ENCODE measurements at regions not wholly inside any gene's neighbourhood (a gene's known extent, or its start where the extent isn't known, plus 50 kb on each side); places are given as distances from the start of the nearest gene placed in this dataset.

- Histone ChIP-seq H3K9me2 (replicated peaks; ENCODE audit: low read depth, low read length) (no peaks in the 10 kb centered on the region), H3K9ac (ENCODE audit: low read depth, low read length, poor library complexity, severe bottlenecking) (no peak overlapping the region), H3K4me1 (ENCODE audit: insufficient read depth, low read length, poor library complexity, severe bottlenecking) (no peaks in the 10 kb centered on the region), H3K79me2 (ENCODE audit: insufficient read depth, low read length) (no peaks in the 10 kb centered on the region), H3F3A (ENCODE audit: low read depth) (no peaks in the 10 kb centered on the region), H3K4me2 (ENCODE audit: low read depth, low read length, poor library complexity, severe bottlenecking) (no peak overlapping the region), H3K36me3 (ENCODE audit: insufficient read depth, low read length) (no peaks in the 10 kb centered on the region), H3K4me3 (ENCODE audit: low read length, poor library complexity, severe bottlenecking) (no peak overlapping the region), H3K9me3 (ENCODE audit: insufficient read depth, low read depth, low read length) (no peaks in the 10 kb centered on the region), H4K20me1 (ENCODE audit: insufficient read depth, low read length, poor library complexity, severe bottlenecking) (no peaks in the 10 kb centered on the region), H2AFZ (ENCODE audit: low read length) (no peak overlapping the region), H3K27me3 (ENCODE audit: insufficient read depth, low read length, poor library complexity, severe bottlenecking) (no peaks in the 10 kb centered on the region)
- no peak for TF ChIP-seq CTCF (conservative IDR thresholded peaks at IDR 0.05; ENCODE audit: low read length)
- no peak for TF ChIP-seq EZH2phosphoT487 (IDR thresholded peaks at IDR 0.05; ENCODE audit: borderline replicate concordance)
Measured at GRCh38 chrX:9390121-9390520, 74.7 kb upstream of the TBL1X start.

DNA sequence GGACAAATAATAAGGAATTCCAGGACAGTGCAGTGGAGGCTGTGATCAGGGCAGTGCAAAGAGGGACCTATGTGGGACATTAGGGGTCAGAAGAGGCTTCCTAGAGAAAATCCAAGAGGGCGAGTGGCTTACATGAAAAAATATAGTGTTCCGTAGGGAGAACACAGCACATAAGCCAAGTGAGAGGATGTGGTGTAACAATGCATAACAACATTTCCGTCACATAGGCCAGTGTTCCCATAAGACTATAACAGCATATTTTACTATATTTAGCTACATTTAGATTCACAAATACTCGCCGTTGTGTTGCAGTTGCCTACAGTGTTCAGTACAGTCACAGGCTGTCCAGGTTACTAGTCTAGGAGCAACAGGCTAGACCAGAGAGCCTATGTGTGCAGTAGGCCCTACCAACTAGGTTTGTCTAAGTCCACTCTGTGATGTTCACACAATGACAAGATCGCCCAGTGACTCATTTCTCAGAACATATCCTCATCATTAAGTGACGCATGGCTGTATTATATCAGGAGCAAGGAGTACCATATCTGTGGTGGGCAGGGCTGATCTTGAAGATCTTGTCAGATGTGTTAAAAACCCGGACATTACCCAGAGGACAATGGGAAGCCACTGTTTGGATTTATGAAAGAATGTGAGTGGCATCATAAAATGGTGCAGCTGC, 74.0 kb upstream of the TBL1X start:
- no peaks in the 10 kb centered on the region for H4K20me1 ChIP-seq (ENCODE audit: insufficient read depth, low read length, poor library complexity, severe bottlenecking)
- no peaks in the 10 kb centered on the region for H3K36me3 ChIP-seq (ENCODE audit: insufficient read depth, low read length)
- no peak overlapping the region for H3K4me2 ChIP-seq (ENCODE audit: low read depth, low read length, poor library complexity, severe bottlenecking)
- TF ChIP-seq EZH2phosphoT487 (IDR thresholded peaks at IDR 0.05; ENCODE audit: borderline replicate concordance) (no peak), CTCF (conservative IDR thresholded peaks at IDR 0.05; ENCODE audit: low read length) (no peak)
- no peaks in the 10 kb centered on the region for H3K9me3 ChIP-seq (ENCODE audit: insufficient read depth, low read depth, low read length)
- no peaks in the 10 kb centered on the region for H3F3A ChIP-seq (ENCODE audit: low read depth)
- H3K9ac ChIP-seq (ENCODE audit: low read depth, low read length, poor library complexity, severe bottlenecking): no peak overlapping the region
- H3K79me2 ChIP-seq (ENCODE audit: insufficient read depth, low read length): no peaks in the 10 kb centered on the region
- no peaks in the 10 kb centered on the region for H3K27me3 ChIP-seq (ENCODE audit: insufficient read depth, low read length, poor library complexity, severe bottlenecking)
- H3K4me3 ChIP-seq (ENCODE audit: low read length, poor library complexity, severe bottlenecking): no peak overlapping the region
- H2AFZ ChIP-seq (ENCODE audit: low read length): no peak overlapping the region
- H3K4me1 ChIP-seq (ENCODE audit: insufficient read depth, low read length, poor library complexity, severe bottlenecking): no peaks in the 10 kb centered on the region
- H3K9me2 ChIP-seq (replicated peaks; ENCODE audit: low read depth, low read length): no peaks in the 10 kb centered on the region

GRCh38 chrX:9392445-9392844, 72.4 kb upstream of the TBL1X start:
- Histone ChIP-seq H3K79me2 (ENCODE audit: insufficient read depth, low read length) (no peaks in the 10 kb centered on the region), H3K4me1 (ENCODE audit: insufficient read depth, low read length, poor library complexity, severe bottlenecking) (peaks cover 9% of the 10 kb centered on the region), H3K4me2 (ENCODE audit: low read depth, low read length, poor library complexity, severe bottlenecking) (no peak overlapping the region), H4K20me1 (ENCODE audit: insufficient read depth, low read length, poor library complexity, severe bottlenecking) (no peaks in the 10 kb centered on the region), H3K4me3 (ENCODE audit: low read length, poor library complexity, severe bottlenecking) (no peak overlapping the region), H3K9me2 (replicated peaks; ENCODE audit: low read depth, low read length) (no peaks in the 10 kb centered on the region), H3K27me3 (ENCODE audit: insufficient read depth, low read length, poor library complexity, severe bottlenecking) (no peaks in the 10 kb centered on the region), H3F3A (ENCODE audit: low read depth) (no peaks in the 10 kb centered on the region), H3K36me3 (ENCODE audit: insufficient read depth, low read length) (no peaks in the 10 kb centered on the region), H2AFZ (ENCODE audit: low read length) (no peak overlapping the region), H3K9ac (ENCODE audit: low read depth, low read length, poor library complexity, severe bottlenecking) (no peak overlapping the region), H3K9me3 (ENCODE audit: insufficient read depth, low read depth, low read length) (no peaks in the 10 kb centered on the region)
- TF ChIP-seq EZH2phosphoT487 (IDR thresholded peaks at IDR 0.05; ENCODE audit: borderline replicate concordance) (no peak), CTCF (conservative IDR thresholded peaks at IDR 0.05; ENCODE audit: low read length) (no peak)
